Right lobe of liver (tissue), 6 donors: ENCODE measurements at regions not wholly inside any gene's neighbourhood (a gene's known extent, or its start where the extent isn't known, plus 50 kb on each side); places are given as distances from the start of the nearest gene placed in this dataset.

Experiments
- ATAC-seq, 4 donors: fragments of 200-7000 bp; cut with Tn5 transposase; one replicate each; pipeline ENCODE4 v1.9.1; 2020; ENCODE audit warnings: mild to moderate bottlenecking in 4 of 4, moderate library complexity in 4 of 4
- DNase-seq, 3 donors: peaks; one replicate each; pipeline ENCODE4 v3.0.0-alpha.2; 2020
- H3K27ac ChIP-seq, 3 donors: fragments of 200-600 bp; one replicate each; pipeline ENCODE4 v1.8.0; 2022
- H3K27me3 ChIP-seq, 2 donors: fragments of 200-600 bp; one replicate each; pipeline ENCODE4 v1.8.0; 2022
- H3K36me3 ChIP-seq, 4 donors: fragments of 200-600 bp; sonication (generic) in 1 of 4; one replicate each; pipeline versions ENCODE4 v1.5.1 to v1.8.0; 2017 to 2022; ENCODE audit warnings: control low read depth in 1 of 4
- H3K4me1 ChIP-seq, 4 donors: fragments of 200-600 bp; sonication (generic) in 1 of 4; one replicate each; pipeline versions ENCODE4 v1.5.1 to v1.8.0; 2017 to 2022; ENCODE audit warnings: control low read depth in 1 of 4
- H3K4me3 ChIP-seq, 3 donors: fragments of 200-600 bp; one replicate each; pipeline ENCODE4 v1.8.0; 2022
- H3K9me3 ChIP-seq, 4 donors: fragments of 200-600 bp; sonication (generic) in 1 of 4; one replicate each; pipeline versions ENCODE4 v1.5.1 to v1.8.0; 2017 to 2022; ENCODE audit warnings: control low read depth in 1 of 4
- POLR2A ChIP-seq: fragments of 450-650 bp; IDR thresholded peaks from one replicate; pipeline ENCODE4 v1.6.1; 2017; ENCODE audit warnings: antibody characterized with exemption, mild to moderate bottlenecking
- WGBS: methylation state at CpG from one replicate; pipeline ENCODE4 v1.1.6; 2018; ENCODE audit warnings: low coverage, low lambda C conversion rate; ENCODE audit not compliant: insufficient coverage; ENCODE audit errors: missing lambda C conversion rate; 5-methylcytosine and 5-hydroxymethylcytosine counted together
- intact Hi-C, 2 donors: fragments of 100-400 bp; cut with DNase I; formaldehyde crosslinking; loops; one replicate each; pipeline versions ENCODE4 v1.11.2 to v1.14.1; 2022
- TF ChIP-seq, protein P1 (sequence below), 4 donors: fragments of 200-600 bp in 3 of 4; fragments of 450-650 bp in 1 of 4; IDR thresholded peaks; one replicate each; pipeline versions ENCODE4 v1.5.1 to v1.8.0; 2016 to 2022; ENCODE audit warnings: antibody characterized with exemption in 4 of 4, mild to moderate bottlenecking in 2 of 4
- donor health status: DM: no; HTN: yes; CAD: no.
- donor health status: DM: no; HTN: no; CAD: no.
- donor health status: DM: no; HTN: no; CAD: no.
- donor health status: DM: no; HTN: yes; CAD: no.
- donor health status: DM: no; HTN: yes; CAD: no.

DNA sequence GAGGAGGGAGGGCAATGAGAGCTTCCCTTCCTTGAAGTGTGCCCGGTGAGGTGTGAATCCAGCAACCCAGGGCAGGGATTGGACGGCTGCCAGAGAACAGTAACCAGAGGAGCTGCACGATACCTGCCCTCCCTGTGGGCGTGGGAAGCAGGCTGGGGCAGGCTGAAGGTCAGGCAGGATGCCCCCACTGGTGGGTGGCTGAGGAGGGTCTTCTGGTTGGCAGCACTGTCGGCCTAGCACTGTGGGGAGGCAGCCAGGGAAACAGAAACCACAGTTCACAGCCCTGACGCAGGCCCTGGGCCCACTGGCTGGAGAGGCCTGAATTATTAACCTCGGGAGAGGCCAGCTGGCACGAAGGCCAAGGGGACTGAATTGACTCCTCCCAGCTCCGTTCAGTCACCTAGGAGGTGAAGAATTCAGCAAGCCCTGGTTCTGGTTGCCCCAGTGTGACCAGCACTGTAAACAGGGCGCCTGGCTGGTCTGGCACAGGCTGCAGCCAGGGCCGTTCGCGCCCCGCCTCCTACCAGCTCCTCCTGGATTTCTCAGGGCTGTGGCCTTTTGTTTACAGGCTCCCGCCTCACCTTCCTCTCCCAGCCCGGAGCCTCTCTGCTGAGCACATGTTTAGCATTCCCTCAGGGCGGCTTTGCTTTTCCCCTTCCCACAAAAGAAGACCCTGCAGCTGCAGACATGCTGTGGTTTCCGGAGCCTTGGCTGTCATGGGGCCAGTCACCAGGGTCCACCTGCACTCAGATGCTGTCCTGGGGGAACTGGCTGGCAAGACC, 97.8 kb downstream of the B3GNT2 start:
- Histone ChIP-seq H3K4me3 (peak overlapping the region in 1 of 3 donors; percentile 20), H3K27me3 (no peaks in the 10 kb centered on the region), H3K9me3 (no peaks in the 10 kb centered on the region), H3K27ac (peak overlapping the region; percentile 46 to 85 (median 64)), H3K4me1 (peaks cover 0 to 21% (median 10%) of the 10 kb centered on the region in 4 donors), H3K36me3 (no peaks in the 10 kb centered on the region)
- ATAC-seq, result peak; percentile 85 to 95 (median 92)
- intact Hi-C loops, result no loop called here
- 35% methylated on average over 8 of the region's 18 CpGs for WGBS
- TF ChIP-seq POLR2A, result no peak
- TF ChIP-seq, protein P1, sequence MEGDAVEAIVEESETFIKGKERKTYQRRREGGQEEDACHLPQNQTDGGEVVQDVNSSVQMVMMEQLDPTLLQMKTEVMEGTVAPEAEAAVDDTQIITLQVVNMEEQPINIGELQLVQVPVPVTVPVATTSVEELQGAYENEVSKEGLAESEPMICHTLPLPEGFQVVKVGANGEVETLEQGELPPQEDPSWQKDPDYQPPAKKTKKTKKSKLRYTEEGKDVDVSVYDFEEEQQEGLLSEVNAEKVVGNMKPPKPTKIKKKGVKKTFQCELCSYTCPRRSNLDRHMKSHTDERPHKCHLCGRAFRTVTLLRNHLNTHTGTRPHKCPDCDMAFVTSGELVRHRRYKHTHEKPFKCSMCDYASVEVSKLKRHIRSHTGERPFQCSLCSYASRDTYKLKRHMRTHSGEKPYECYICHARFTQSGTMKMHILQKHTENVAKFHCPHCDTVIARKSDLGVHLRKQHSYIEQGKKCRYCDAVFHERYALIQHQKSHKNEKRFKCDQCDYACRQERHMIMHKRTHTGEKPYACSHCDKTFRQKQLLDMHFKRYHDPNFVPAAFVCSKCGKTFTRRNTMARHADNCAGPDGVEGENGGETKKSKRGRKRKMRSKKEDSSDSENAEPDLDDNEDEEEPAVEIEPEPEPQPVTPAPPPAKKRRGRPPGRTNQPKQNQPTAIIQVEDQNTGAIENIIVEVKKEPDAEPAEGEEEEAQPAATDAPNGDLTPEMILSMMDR (IDR thresholded peaks at IDR 0.05), result no peak
- peak; percentile 77 to 94 (median 90) for DNase-seq

DNA sequence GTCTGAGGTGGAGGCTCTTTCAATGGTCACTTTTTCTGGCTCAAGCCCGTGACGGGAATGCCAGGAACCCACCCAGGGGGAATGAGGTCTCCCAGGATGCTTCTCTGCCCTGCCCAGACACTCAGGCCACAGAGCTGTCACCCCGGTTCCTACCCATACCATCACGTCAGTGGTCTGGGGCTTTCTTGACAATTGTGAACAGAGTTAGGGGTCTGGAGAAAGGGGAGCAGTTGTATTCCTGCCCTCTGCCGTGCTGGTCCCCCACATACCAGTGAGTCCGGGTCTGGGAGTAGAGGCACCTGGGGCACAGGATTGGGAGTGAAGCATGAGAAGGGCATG, 97.2 kb downstream of the B3GNT2 start:
- H3K36me3 ChIP-seq, result no peaks in the 10 kb centered on the region
- H3K27ac ChIP-seq, result peak overlapping the region; percentile 46 to 85 (median 64)
- peak in 1 of 4 donors; percentile 9 for ATAC-seq
- intact Hi-C loops, result no loop called here
- no peak overlapping the region for H3K4me3 ChIP-seq
- TF ChIP-seq POLR2A, result no peak
- TF ChIP-seq, protein P1 (IDR thresholded peaks at IDR 0.05), result no peak
- WGBS, result 69% methylated on average over 3 of the region's 6 CpGs
- no peaks in the 10 kb centered on the region for H3K9me3 ChIP-seq
- DNase-seq, result no peak
- H3K4me1 ChIP-seq, result peaks cover 0 to 21% (median 10%) of the 10 kb centered on the region in 4 donors
- H3K27me3 ChIP-seq, result no peaks in the 10 kb centered on the region

DNA sequence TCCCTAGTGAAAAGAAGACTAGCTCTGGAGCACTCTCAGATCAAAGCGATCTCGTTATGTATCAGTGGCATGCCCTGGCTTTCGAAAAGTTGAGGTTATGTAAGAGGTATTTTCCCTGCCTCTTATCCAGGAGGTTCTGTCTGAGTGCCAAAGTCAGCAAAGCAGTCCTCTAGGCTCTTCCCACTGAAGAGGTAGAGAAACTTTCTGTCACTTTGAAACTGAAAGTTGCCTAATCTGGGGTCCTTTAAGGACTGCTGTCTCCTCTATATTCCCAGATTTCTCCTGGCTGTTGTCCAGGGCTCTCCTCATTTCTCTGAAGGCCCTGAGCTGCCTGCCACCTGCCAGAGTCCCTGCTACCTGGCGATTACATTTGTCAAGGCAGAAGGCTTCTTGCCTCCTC, 96.3 kb downstream of the B3GNT2 start:
- Histone ChIP-seq H3K27ac (peak overlapping the region in 2 of 3 donors; percentile 14 to 85), H3K4me3 (peak overlapping the region; percentile 4 to 25 (median 5))

DNA sequence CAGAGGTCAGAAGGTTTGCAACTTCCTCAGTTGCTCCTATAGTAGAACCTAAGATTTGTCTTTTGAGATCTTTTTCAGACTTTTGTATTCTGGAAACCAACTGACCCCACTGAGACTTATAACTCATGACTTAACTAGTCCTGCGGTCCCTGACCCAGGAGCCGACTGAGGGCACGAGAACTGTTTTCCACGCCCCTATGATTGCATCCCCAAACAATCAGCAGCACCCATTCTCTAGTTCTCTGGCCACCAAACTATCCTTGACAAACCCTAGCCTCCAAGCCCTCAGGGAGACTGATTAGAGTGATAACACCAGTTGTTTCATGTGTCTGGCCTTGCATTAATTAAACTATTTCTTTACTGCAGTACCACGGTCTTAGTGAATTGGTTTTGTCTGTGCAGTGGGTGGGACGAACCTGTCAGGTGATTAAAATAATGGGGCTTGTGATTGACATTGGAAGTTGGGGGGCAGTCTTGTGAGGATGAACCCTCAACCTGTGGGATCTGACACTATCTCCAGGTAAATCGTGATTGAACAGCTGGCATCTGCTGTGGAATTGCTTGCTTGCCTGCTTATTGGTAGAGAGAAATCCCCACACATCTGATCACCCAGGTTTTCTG, 95.7 kb downstream of the B3GNT2 start:
- ATAC-seq, result no peak

More for the DNA sequence above, 96.3 kb downstream of the B3GNT2 start:
- intact Hi-C loops, result no loop called here
- peak in 1 of 3 donors; percentile 79 for DNase-seq
- no peaks in the 10 kb centered on the region for H3K9me3 ChIP-seq
- no peaks in the 10 kb centered on the region for H3K27me3 ChIP-seq
- H3K36me3 ChIP-seq, result no peaks in the 10 kb centered on the region
- ATAC-seq, result peak; percentile 63 to 76 (median 68)
- 5% methylated on average over 4 of the region's 4 CpGs for WGBS
- H3K4me1 ChIP-seq, result peaks cover 0 to 21% (median 10%) of the 10 kb centered on the region in 4 donors
- no peak for TF ChIP-seq POLR2A
- TF ChIP-seq, protein P1 (IDR thresholded peaks at IDR 0.05), result no peak

More for the DNA sequence above, 95.7 kb downstream of the B3GNT2 start:
- H3K4me1 ChIP-seq, result peaks cover 0 to 21% (median 10%) of the 10 kb centered on the region in 4 donors
- no peak overlapping the region for H3K27ac ChIP-seq
- no peak for DNase-seq
- H3K27me3 ChIP-seq, result no peaks in the 10 kb centered on the region
- no peak overlapping the region for H3K4me3 ChIP-seq
- no peaks in the 10 kb centered on the region for H3K36me3 ChIP-seq
- TF ChIP-seq, protein P1 (IDR thresholded peaks at IDR 0.05), result no peak
- no peak for TF ChIP-seq POLR2A
- no peaks in the 10 kb centered on the region for H3K9me3 ChIP-seq
- WGBS, result 82% methylated on average over 6 of the region's 7 CpGs
- intact Hi-C loops, result no loop called here
